ENCODE measurements at regions not wholly inside any gene's neighbourhood (a gene's known extent, or its start where the extent isn't known, plus 50 kb on each side); places are given as distances from the start of the nearest gene placed in this dataset.

DNA sequence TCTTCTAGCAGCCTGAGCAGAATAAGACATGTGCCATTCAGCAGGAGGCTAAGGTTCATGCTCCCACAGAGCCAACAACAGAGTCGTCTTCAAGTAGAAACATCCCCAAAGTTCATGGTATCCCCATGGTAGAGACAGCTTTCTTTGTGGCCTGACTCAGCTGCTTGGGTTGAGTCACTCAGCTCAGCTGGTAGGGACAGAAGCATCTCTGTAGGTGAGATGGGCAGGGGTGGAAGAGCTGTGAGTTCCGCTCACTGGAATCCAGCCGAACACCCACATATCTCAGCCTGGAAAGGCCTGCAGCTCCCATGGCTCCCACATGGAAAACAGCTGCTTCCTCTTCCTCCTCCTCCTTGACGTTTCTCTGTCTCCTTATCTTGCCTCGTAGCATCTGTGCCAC lies 792.7 kb downstream of the RNF144A start:
- TF ChIP-seq TAF1 (conservative IDR thresholded peaks at IDR 0.05) (no peak), FOXA1 (IDR thresholded peaks at IDR 0.05) (no peak)
- TF ChIP-seq, protein P1, sequence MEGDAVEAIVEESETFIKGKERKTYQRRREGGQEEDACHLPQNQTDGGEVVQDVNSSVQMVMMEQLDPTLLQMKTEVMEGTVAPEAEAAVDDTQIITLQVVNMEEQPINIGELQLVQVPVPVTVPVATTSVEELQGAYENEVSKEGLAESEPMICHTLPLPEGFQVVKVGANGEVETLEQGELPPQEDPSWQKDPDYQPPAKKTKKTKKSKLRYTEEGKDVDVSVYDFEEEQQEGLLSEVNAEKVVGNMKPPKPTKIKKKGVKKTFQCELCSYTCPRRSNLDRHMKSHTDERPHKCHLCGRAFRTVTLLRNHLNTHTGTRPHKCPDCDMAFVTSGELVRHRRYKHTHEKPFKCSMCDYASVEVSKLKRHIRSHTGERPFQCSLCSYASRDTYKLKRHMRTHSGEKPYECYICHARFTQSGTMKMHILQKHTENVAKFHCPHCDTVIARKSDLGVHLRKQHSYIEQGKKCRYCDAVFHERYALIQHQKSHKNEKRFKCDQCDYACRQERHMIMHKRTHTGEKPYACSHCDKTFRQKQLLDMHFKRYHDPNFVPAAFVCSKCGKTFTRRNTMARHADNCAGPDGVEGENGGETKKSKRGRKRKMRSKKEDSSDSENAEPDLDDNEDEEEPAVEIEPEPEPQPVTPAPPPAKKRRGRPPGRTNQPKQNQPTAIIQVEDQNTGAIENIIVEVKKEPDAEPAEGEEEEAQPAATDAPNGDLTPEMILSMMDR (IDR thresholded peaks at IDR 0.05; ENCODE audit: low read depth, low read length, missing input control), result no peak
- TF ChIP-seq, protein P2, sequence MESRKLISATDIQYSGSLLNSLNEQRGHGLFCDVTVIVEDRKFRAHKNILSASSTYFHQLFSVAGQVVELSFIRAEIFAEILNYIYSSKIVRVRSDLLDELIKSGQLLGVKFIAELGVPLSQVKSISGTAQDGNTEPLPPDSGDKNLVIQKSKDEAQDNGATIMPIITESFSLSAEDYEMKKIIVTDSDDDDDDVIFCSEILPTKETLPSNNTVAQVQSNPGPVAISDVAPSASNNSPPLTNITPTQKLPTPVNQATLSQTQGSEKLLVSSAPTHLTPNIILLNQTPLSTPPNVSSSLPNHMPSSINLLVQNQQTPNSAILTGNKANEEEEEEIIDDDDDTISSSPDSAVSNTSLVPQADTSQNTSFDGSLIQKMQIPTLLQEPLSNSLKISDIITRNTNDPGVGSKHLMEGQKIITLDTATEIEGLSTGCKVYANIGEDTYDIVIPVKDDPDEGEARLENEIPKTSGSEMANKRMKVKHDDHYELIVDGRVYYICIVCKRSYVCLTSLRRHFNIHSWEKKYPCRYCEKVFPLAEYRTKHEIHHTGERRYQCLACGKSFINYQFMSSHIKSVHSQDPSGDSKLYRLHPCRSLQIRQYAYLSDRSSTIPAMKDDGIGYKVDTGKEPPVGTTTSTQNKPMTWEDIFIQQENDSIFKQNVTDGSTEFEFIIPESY (IDR thresholded peaks at IDR 0.05), result no peak
